ENCODE measurements at regions not wholly inside any gene's neighbourhood (a gene's known extent, or its start where the extent isn't known, plus 50 kb on each side); places are given as distances from the start of the nearest gene placed in this dataset.
A peak's percentile ranks its signal among the peaks of the same experiment; 100 is the strongest.

- DNase-seq: peak; percentile 62
Observed at GRCh38 chr15:39094116-39094515, 486.8 kb upstream of the THBS1 start.

- no peak for DNase-seq
Observed at GRCh38 chr15:39095218-39095879, 485.5 kb upstream of the THBS1 start.

- DNase-seq: peak; percentile 33
Observed at GRCh38 chr15:39096608-39097205, 484.2 kb upstream of the THBS1 start.

- DNase-seq: no peak
Observed at GRCh38 chr15:39099524-39099923, 481.4 kb upstream of the THBS1 start.

GRCh38 chr15:39100106-39100660, 480.7 kb upstream of the THBS1 start:
- peak; percentile 78 for DNase-seq

- peak; percentile 74 for DNase-seq
Observed at GRCh38 chr15:39102431-39102830, 478.4 kb upstream of the THBS1 start.

GRCh38 chr15:39106950-39107349, 473.9 kb upstream of the THBS1 start:
- DNase-seq: peak; percentile 84

- DNase-seq: peak; percentile 47
Observed at GRCh38 chr15:39108021-39108420, 472.9 kb upstream of the THBS1 start.

- DNase-seq: peak; percentile 89
Observed at GRCh38 chr15:39110336-39110735, 470.5 kb upstream of the THBS1 start.

GRCh38 chr15:39110746-39111145, 470.1 kb upstream of the THBS1 start:
- DNase-seq: peak; percentile 46

GRCh38 chr15:39113741-39114140, 467.1 kb upstream of the THBS1 start:
- DNase-seq: no peak

- no peak for DNase-seq
Observed at GRCh38 chr15:39114690-39115378, 466.0 kb upstream of the THBS1 start.

GRCh38 chr15:39115379-39116057, 465.4 kb upstream of the THBS1 start:
- no peak for DNase-seq

- peak; percentile 96 for DNase-seq
Observed at GRCh38 chr15:39118510-39118909, 462.4 kb upstream of the THBS1 start.

GRCh38 chr15:39124155-39124552, 456.7 kb upstream of the THBS1 start:
- peak; percentile 61 for DNase-seq

GRCh38 chr15:39124553-39125171, 456.2 kb upstream of the THBS1 start:
- DNase-seq: no peak

GRCh38 chr15:39125226-39125625, 455.7 kb upstream of the THBS1 start:
- DNase-seq: peak; percentile 73

- peak; percentile 76 for DNase-seq
Observed at GRCh38 chr15:39125904-39126303, 455.0 kb upstream of the THBS1 start.

GRCh38 chr15:39127151-39127790, 453.6 kb upstream of the THBS1 start:
- peak; percentile 49 for DNase-seq

- DNase-seq: peak; percentile 99
Observed at GRCh38 chr15:39127925-39128617, 452.8 kb upstream of the THBS1 start.

- DNase-seq: peak; percentile 66
Observed at GRCh38 chr15:39128746-39129145, 452.1 kb upstream of the THBS1 start.
